Memory B cell (primary cell): ENCODE measurements at regions not wholly inside any gene's neighbourhood (a gene's known extent, or its start where the extent isn't known, plus 50 kb on each side); places are given as distances from the start of the nearest gene placed in this dataset.
"Not testable (repeated sequence)": the region's sequence is repeated elsewhere in the genome, so short reads cannot be mapped to it uniquely, and the experiment has no call there.

ENCODE experiments used
- ATAC-seq: fragments of 150-1000 bp; cut with Tn5 transposase; 2 replicates; pipeline ENCODE4 v1.10.0; 2021; ENCODE audit warnings: low read depth, mild to moderate bottlenecking, moderate library complexity
- DNase-seq, 2 donors: peaks; one replicate each; pipeline ENCODE4 v3.0.0; 2022; ENCODE audit warnings: low spot score in 2 of 2
- H3K27ac Mint-ChIP-seq: one replicate; pipeline ENCODE4 v1.8.0; 2022; ENCODE audit warnings: mild to moderate bottlenecking, moderate library complexity, mixed read lengths
- H3K27me3 Mint-ChIP-seq: one replicate; pipeline ENCODE4 v1.8.0; 2022; ENCODE audit warnings: mixed read lengths
- H3K36me3 Mint-ChIP-seq: one replicate; pipeline ENCODE4 v1.8.0; 2022; ENCODE audit warnings: mild to moderate bottlenecking, mixed read lengths
- H3K4me1 Mint-ChIP-seq: one replicate; pipeline ENCODE4 v1.8.0; 2022; ENCODE audit warnings: mixed read lengths
- H3K4me3 Mint-ChIP-seq: one replicate; pipeline ENCODE4 v1.8.0; 2022; ENCODE audit warnings: mild to moderate bottlenecking, moderate library complexity, mixed read lengths
- H3K9me3 Mint-ChIP-seq: one replicate; pipeline ENCODE4 v1.8.0; 2022; ENCODE audit warnings: mixed read lengths

DNA sequence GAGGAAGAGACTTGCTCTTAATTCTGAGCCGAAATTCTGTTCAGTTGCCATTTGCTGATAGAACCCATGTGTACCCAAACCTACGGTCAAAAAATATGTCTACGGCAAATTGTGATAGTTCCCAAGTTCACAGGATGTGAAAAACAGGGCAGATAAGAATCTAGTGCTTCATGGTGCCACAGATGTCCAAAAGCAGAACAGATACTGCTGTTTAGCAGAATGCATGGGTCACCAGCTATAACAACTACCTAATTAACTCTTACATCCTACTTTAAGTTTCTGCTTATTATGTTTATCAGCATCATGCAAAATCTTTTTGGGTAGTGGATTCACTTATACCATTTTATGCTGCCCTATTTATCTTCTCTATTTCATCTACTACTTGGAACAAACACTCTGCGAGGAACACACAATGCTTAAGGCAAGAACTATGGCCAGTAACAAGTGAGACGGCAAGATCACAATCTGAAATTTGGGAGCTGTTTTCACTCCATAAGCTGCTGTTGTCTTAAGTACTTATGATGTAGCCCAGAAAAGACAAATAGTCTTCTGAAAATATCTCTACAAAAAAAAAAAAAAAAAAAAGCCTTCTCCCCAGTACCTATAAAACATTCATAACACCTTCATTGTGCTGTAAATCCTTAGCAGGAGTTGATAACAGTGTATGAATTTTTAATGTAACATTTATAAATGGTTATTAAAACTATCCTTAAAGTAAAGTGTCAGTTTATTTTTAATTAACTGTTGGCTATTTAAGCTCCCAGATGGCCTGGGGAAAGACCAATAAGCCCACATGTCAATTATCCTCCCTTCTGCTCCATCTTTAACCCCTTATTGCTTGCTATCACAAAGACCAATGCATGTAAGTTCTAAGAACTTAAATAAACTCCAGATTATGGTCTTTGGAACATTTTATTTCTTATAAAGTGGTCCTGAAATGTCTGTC is 232.3 kb downstream of the TLR4 start:
- Mint-ChIP-seq H3K4me1 (peaks cover 8% of the 10 kb centered on the region), H3K27me3 (peaks cover 4% of the 10 kb centered on the region), H3K9me3 (peaks cover 3% of the 10 kb centered on the region), H3K36me3 (peaks cover 3% of the 10 kb centered on the region), H3K4me3 (peak overlapping the region; percentile 37), H3K27ac (peak overlapping the region; percentile 45)
- DNase-seq, result peak; percentile 11 to 36
- peak; percentile 99 for ATAC-seq

DNA sequence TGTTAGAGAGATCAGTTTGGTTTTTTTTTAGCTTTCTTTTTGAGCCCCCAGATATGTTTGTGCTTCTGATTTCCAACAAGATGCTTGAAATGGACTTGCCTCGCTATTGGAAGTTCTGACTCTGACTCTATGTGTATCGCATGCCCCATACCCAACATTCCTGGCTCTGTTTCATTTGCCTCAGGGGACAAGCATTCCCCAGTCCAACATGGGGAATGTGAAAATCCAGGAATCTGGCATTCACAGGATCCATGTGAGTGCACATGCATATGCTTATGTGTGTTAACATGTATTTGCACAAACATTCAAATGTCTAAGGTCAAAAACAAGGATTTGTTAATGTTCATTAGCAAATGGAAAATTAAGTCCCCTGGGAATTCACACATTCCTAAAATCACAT is 233.9 kb downstream of the TLR4 start:
- no peak overlapping the region for H3K27ac Mint-ChIP-seq
- no peak for DNase-seq
- peaks cover 3% of the 10 kb centered on the region for H3K36me3 Mint-ChIP-seq
- H3K4me3 Mint-ChIP-seq, result no peak overlapping the region
- H3K27me3 Mint-ChIP-seq, result peaks cover 2% of the 10 kb centered on the region
- no peaks in the 10 kb centered on the region for H3K9me3 Mint-ChIP-seq
- ATAC-seq, result no peak
- peaks cover 8% of the 10 kb centered on the region for H3K4me1 Mint-ChIP-seq

DNA sequence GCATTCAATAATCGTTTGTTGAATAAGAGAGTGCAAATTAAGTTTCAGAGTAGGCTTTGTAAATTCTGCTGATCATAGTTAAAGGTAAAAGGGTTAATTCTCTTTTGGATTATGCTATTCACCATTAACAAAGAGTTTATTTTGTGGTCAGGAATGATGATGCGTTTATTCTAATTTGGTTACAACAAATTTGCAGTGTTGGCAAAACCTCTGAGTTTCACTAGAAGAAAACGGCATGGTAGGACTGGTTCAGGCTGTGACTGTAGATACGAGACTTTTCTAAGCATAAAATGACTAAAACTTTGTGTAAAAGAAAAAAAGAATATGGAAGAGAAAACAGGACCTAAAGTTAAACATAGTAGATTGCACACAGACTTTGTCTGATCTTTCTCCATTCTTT is 234.7 kb downstream of the TLR4 start:
- Mint-ChIP-seq H3K27ac (no peak overlapping the region), H3K27me3 (peaks cover 2% of the 10 kb centered on the region), H3K4me1 (peaks cover 8% of the 10 kb centered on the region)

DNA sequence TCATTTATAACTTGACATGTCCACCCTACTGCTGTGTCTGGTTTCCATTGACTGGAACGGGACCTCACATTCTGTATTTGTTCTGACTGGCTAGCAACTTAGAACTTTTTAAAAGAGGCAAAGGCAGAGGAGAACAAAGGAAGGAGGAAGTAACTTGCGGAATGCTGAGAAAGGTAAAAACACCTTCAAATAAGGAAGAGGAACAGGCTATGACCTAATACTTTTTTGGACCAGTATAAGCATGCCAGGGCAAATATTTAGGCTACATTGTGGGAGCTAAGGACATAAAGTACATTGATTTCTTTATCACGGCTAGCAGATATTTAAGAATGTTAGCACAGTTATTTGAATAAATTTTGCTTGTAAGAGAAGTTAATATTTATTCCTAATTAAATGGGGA is 240.5 kb downstream of the TLR4 start:
- H3K4me3 Mint-ChIP-seq, ATAC-seq, H3K36me3 Mint-ChIP-seq, H3K9me3 Mint-ChIP-seq, H3K4me1 Mint-ChIP-seq, DNase-seq, H3K27me3 Mint-ChIP-seq, H3K27ac Mint-ChIP-seq: not testable (repeated sequence)

More for the DNA sequence above, 234.7 kb downstream of the TLR4 start:
- Mint-ChIP-seq H3K36me3 (peaks cover 2% of the 10 kb centered on the region), H3K9me3 (no peaks in the 10 kb centered on the region), H3K4me3 (no peak overlapping the region)
- ATAC-seq, result no peak
- no peak for DNase-seq

DNA sequence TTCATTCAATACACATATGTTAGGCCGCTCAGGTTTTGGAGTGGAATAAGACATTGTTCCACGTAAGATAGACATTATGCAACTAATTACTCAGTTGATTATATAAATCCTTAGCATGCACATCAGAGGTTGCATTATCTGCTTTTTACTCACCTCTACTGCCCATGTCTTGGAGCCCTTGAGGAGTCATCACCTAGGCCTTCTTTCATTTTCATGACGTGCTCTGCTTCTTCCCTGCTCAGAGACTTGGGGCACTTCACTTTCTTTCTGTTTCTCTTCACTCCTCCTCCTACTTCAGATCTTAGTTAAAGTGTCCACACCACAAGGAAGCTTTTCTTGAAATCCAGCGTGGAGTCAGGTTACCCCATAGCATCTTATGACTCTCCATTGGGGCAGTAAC is 241.1 kb downstream of the TLR4 start:
- no peak overlapping the region for H3K4me3 Mint-ChIP-seq
- H3K27ac Mint-ChIP-seq, result no peak overlapping the region
- peaks cover 1% of the 10 kb centered on the region for H3K36me3 Mint-ChIP-seq
- H3K4me1 Mint-ChIP-seq, result no peaks in the 10 kb centered on the region
- DNase-seq, result no peak
- H3K9me3 Mint-ChIP-seq, result no peaks in the 10 kb centered on the region
- H3K27me3 Mint-ChIP-seq, result peaks cover 2% of the 10 kb centered on the region
- ATAC-seq, result no peak

DNA sequence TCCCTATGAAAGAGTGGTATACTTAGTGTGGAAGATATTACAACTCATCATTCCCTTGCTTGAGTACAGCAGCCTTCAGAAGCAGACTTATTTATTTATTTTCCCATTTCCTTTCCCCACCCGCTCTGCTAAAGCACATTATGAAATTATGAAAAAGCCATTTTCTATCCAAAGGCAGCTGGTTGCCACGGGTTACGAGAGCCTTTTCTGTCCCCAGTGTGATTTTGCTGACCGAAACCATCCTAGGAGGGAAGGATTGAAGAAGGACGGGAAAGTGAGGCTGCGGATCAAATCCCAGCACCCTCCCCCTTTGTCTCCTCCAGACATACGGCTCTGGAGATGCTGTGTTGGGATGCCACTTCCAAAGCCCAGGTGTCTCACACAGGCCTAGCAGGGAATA is 246.9 kb downstream of the TLR4 start:
- Mint-ChIP-seq H3K27ac (no peak overlapping the region), H3K36me3 (peaks cover 1% of the 10 kb centered on the region), H3K9me3 (no peaks in the 10 kb centered on the region), H3K4me3 (no peak overlapping the region), H3K27me3 (peaks cover 2% of the 10 kb centered on the region), H3K4me1 (no peaks in the 10 kb centered on the region)
- no peak for ATAC-seq
- DNase-seq, result no peak

DNA sequence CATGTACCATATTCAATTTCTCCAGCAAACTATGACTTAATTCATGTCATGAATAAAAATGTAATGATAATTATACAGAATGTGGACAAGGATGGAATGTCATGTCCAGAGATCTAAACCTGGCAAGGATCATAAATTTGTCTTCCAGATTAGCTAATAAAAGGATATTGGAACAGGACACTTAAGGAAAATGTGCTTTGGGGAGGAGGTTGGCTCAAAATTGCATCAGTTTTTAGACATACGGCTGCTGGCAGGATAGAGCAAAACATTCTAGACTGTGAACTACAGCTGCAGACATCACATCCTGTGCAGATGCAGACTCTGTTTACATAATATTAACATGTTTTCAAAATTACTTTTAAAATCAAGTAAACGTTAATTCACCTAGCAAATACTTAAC is 248.4 kb downstream of the TLR4 start:
- Mint-ChIP-seq H3K9me3 (no peaks in the 10 kb centered on the region), H3K27me3 (peaks cover 2% of the 10 kb centered on the region), H3K27ac (no peak overlapping the region), H3K4me3 (no peak overlapping the region), H3K4me1 (no peaks in the 10 kb centered on the region), H3K36me3 (peaks cover 1% of the 10 kb centered on the region)
- DNase-seq, result no peak
- ATAC-seq, result no peak

DNA sequence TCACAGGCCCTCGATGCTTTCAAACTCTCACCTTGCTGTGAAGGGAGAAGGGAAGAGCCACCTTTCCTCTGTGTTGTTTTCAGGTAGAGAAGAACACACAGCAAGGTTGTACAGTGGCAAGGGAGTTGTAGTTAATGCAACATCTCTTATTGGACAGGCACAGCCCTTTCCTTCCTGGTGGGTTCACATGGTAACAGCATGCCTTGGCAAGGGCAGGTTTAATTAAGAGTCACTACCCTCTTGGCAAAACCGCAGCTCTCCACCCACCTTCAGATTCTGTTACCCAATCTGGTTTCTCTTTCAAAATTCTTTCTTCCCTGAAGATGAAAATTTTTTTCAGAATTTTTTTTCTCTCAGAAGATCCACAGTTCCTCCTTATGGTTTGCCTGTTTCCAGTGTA is 253.1 kb downstream of the TLR4 start:
- Mint-ChIP-seq H3K27ac (no peak overlapping the region), H3K36me3 (no peaks in the 10 kb centered on the region)
- DNase-seq, result no peak

DNA sequence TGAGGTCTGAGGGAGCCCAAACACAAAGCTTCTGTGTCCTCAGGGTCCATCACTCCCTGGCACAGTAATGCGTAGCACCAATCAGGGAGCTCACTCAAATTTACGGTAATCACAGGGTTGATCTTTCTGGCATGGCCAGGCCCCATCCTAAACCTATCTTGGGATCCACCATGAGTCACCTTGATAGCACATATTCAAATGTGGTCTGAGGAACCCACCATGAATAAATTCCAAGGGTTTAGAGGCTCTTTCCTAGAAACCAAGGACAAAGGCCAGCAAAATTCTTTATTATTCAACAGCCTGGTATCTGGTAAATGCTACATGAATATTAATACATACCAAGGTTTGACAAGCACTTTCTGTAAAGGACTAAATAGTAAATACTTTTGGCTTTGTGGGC is 254.5 kb downstream of the TLR4 start:
- DNase-seq, result no peak
- H3K4me3 Mint-ChIP-seq, result no peak overlapping the region
- no peak overlapping the region for H3K27ac Mint-ChIP-seq
- ATAC-seq, result no peak
- peaks cover 2% of the 10 kb centered on the region for H3K27me3 Mint-ChIP-seq
- no peaks in the 10 kb centered on the region for H3K9me3 Mint-ChIP-seq
- H3K4me1 Mint-ChIP-seq, result peaks cover 3% of the 10 kb centered on the region
- H3K36me3 Mint-ChIP-seq, result no peaks in the 10 kb centered on the region

More for the DNA sequence above, 253.1 kb downstream of the TLR4 start:
- Mint-ChIP-seq H3K27me3 (peaks cover 2% of the 10 kb centered on the region), H3K9me3 (no peaks in the 10 kb centered on the region), H3K4me1 (peaks cover 3% of the 10 kb centered on the region), H3K4me3 (no peak overlapping the region)
- peak; percentile 27 for ATAC-seq

DNA sequence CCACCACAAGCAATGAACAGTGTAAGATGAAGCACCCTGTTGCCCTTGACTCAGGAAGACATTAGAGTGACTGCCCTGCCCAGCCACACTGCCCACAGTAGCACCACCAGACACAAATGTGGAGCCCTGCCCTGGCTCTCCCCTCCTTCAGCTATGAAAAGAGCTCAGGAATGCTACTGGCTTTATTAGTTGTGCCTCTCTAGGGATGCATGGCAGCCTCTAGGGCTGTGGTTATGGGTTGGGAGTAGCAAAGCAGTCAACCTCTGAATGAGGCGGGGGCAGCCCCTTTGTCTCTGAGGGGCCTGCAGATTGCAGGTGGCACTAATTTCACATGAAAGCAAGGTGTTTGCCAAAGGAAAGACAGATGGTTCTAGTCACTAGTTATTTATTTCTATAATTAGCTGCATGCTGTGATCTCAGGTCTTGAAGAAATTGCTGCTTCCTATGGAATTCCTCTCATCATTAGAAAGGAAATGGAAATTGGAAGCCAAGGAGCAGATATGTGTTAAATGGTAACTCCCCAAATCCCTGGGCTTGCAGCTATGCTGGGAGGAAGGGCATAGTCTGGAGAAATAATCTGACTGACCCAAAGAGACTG is 259.4 kb downstream of the TLR4 start:
- H3K4me3 Mint-ChIP-seq, result no peak overlapping the region
- no peak for DNase-seq
- peaks cover 3% of the 10 kb centered on the region for H3K4me1 Mint-ChIP-seq
- ATAC-seq, result no peak
- no peaks in the 10 kb centered on the region for H3K9me3 Mint-ChIP-seq
- H3K27me3 Mint-ChIP-seq, result peaks cover 6% of the 10 kb centered on the region
- no peaks in the 10 kb centered on the region for H3K36me3 Mint-ChIP-seq
- H3K27ac Mint-ChIP-seq, result no peak overlapping the region

DNA sequence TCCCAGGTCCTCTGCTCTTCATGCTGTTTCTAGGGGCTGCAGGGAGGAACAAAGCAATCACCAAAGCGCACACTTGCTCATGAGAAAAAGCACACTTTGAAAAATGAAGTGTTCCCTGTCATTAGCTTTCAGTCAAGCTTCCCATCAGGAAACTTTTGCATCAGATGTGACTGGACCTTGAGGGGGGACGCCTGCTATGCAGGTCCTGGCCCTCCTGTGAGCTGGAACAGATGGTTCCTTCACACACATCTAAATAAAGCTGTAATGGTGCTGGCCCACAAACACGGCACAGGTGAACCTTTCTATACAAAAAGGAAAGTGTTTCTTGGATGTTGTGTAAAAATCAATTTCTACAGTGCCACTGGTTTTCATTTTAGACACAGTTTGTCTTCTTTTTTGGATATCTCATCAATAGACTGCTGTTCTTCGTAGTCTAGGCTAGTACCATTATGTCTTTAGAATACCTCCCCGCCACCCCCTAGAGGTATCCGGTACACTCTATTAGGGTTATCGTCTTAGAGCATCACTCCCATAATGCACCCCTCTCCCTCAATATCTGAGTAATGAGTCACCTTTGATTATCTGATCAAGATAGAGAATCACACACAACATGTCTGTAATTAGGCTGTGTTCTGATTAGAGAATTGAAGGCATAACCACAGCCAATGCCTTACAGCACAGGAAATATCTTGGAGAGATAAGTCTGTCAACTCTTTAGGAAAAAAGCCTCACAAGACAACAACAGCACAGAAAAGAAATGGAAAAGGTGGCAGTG is 266.3 kb downstream of the TLR4 start:
- Mint-ChIP-seq H3K9me3 (no peaks in the 10 kb centered on the region), H3K27me3 (peaks cover 4% of the 10 kb centered on the region), H3K4me1 (no peaks in the 10 kb centered on the region), H3K4me3 (no peak overlapping the region), H3K27ac (no peak overlapping the region), H3K36me3 (no peaks in the 10 kb centered on the region)
- DNase-seq (no peak), ATAC-seq (no peak)

DNA sequence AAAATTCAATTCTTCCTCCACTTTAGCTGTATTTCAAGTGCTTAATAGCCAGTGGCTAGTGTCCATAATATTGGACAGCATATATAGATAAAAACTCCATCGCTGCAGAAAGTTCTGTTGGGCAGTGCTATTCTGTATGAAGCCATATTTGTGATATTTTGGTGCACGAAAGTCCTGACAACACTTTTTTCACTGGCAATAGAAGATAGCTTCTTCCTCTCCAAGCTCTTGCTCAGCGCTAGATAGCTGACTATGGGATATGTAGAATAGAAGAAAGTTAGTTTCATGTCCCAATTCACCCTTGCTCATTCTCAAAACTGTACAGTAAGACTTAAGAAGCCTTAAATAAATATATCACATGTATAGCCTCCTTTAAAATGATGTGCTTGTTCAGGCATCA is 269.9 kb downstream of the TLR4 start:
- no peak overlapping the region for H3K4me3 Mint-ChIP-seq
- H3K4me1 Mint-ChIP-seq, result no peaks in the 10 kb centered on the region
- H3K27ac Mint-ChIP-seq, result no peak overlapping the region
- no peaks in the 10 kb centered on the region for H3K9me3 Mint-ChIP-seq
- DNase-seq, result no peak
- peaks cover 6% of the 10 kb centered on the region for H3K27me3 Mint-ChIP-seq
- no peak for ATAC-seq
- H3K36me3 Mint-ChIP-seq, result peaks cover 3% of the 10 kb centered on the region

DNA sequence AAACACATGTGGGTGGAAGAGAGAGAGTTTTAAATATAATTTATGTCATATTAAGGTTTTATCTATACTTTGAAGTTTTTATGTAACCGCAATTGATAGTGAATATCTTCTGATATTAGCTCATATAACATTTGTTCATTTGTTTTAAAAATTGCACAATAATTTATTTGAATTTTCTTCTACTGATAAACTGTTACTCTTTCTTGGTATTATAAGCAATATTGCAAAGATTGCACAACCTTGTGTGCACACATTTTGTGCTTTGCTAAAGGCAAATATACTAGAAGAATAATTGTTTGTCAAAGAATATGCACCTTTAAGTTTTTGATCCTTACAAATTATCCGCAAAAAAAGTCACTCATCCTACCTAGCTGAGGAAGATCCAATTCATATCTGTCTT is 275.7 kb downstream of the TLR4 start:
- Mint-ChIP-seq H3K27ac (no peak overlapping the region), H3K4me3 (no peak overlapping the region), H3K4me1 (peaks cover 2% of the 10 kb centered on the region), H3K27me3 (peaks cover 12% of the 10 kb centered on the region), H3K9me3 (no peaks in the 10 kb centered on the region), H3K36me3 (peaks cover 3% of the 10 kb centered on the region)
- no peak for ATAC-seq
- DNase-seq, result no peak

DNA sequence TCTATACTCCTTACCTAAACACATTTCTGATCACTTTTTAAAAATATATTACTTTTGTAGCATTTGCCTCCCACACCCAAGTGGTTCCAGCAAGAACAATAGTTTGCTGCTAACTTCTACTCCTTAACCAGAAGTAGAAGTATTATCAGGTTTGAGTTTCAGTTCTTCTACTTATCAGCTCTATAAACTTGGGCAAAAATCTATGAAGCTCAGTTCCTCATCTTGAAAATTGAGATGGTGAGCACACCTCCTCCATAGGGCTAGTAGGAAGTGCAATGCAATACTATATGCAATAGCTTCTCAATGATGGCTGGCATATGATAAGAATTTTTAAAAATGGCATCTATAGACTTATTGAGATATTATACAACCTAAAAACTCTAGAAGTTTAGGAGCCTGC is 283.7 kb downstream of the TLR4 start:
- DNase-seq (no peak), ATAC-seq (peak; percentile 76)
- Mint-ChIP-seq H3K27ac (no peak overlapping the region), H3K9me3 (peaks cover 2% of the 10 kb centered on the region), H3K4me3 (no peak overlapping the region), H3K4me1 (peaks cover 14% of the 10 kb centered on the region), H3K27me3 (peaks cover 2% of the 10 kb centered on the region), H3K36me3 (no peaks in the 10 kb centered on the region)
